K562 (cell line): ENCODE measurements at regions not wholly inside any gene's neighbourhood (a gene's known extent, or its start where the extent isn't known, plus 50 kb on each side); places are given as distances from the start of the nearest gene placed in this dataset.

Experiments used
- ATAC-seq: fragments of 200-7000 bp; cut with Tn5 transposase; 3 replicates; pipeline ENCODE4 v1.9.1; 2020; ENCODE audit warnings: moderate library complexity
- BruUV-seq: library from RNA; stranded (reverse); fragments of 400-500 nt; replicated peaks from 2 replicates; lab custom pipeline; 2021; lab: Mats Ljungman, UMichigan
- CTCF ChIA-PET: fragments of 300-600 bp; formaldehyde crosslinking; extraction: SDS; loops from one replicate; lab custom pipeline; 2021; ENCODE audit warnings: low intra/inter-chr PET ratio; lab: Yijun Ruan, JAX
- POLR2A ChIA-PET: fragments of 300-600, 350-650 bp; sonication (Branson Sonifier 250); formaldehyde crosslinking; extraction: SDS; loops from one replicate; lab custom pipeline; 2021; ENCODE audit warnings: antibody characterized with exemption, inconsistent platforms; lab: Yijun Ruan, JAX
- DNase-seq, 4 experiments: peaks; one replicate each; pipeline versions ENCODE4 v3.0.0 to v3.0.0-alpha.2; 2011 to 2018; ENCODE audit warnings: low spot score in 3 of 4, mixed read lengths in 3 of 4; ENCODE audit errors: extremely low read depth in 1 of 4
- FAIRE-seq: peaks from 2 replicates; lab custom pipeline; 2011; peaks lifted over from hg19 to GRCh38; lab: Jason Lieb, UNC
- H2AFZ ChIP-seq: 2 replicates; pipeline ENCODE4 v1.6.0; 2011; ENCODE audit warnings: low read depth, low read length, control low read depth, inconsistent platforms
- H3K27ac ChIP-seq: fragments of 200-600 bp; 3 replicates; pipeline ENCODE4 v1.8.0; 2011; ENCODE audit warnings: low read depth, mild to moderate bottlenecking, control low read depth, inconsistent platforms, low read length, moderate library complexity, mixed read lengths; ENCODE audit errors: extremely low read depth
- H3K27me3 ChIP-seq, 2 experiments: fragments of 300-600 bp in 1 of 2; 2 replicates in 1 of 2; 3 replicates in 1 of 2; pipeline versions ENCODE4 v1.6.0 to v1.8.0; 2011; ENCODE audit warnings: inconsistent platforms in 2 of 2, low read length in 2 of 2, mild to moderate bottlenecking in 1 of 2, mixed read lengths in 1 of 2, moderate library complexity in 1 of 2; ENCODE audit not compliant: control insufficient read depth in 2 of 2, insufficient read depth in 2 of 2
- H3K36me3 ChIP-seq: fragments of 300-600 bp; 3 replicates; pipeline ENCODE4 v1.8.0; 2011; ENCODE audit warnings: mild to moderate bottlenecking, low read length, inconsistent platforms; ENCODE audit not compliant: control insufficient read depth, insufficient read depth
- H3K4me1 ChIP-seq, 2 experiments: fragments of 200-600 bp in 1 of 2; replicated peaks in 1 of 2; 2 replicates in 1 of 2; 3 replicates in 1 of 2; pipeline versions ENCODE4 v1.5.1 to v1.8.0; 2011; ENCODE audit warnings: inconsistent platforms in 2 of 2, low read length in 2 of 2, mild to moderate bottlenecking in 1 of 2, mixed read lengths in 1 of 2, moderate library complexity in 1 of 2; ENCODE audit not compliant: control insufficient read depth in 2 of 2, insufficient read depth in 2 of 2
- H3K4me2 ChIP-seq: 2 replicates; pipeline ENCODE4 v1.6.1; 2011; ENCODE audit warnings: low read length, control low read depth, inconsistent platforms, mixed read lengths; ENCODE audit not compliant: insufficient read depth
- H3K4me3 ChIP-seq: fragments of 200-600 bp; sonication (generic), shearing (Covaris generic); 2 replicates; pipeline ENCODE4 v1.5.1; 2016; ENCODE audit warnings: control low read depth, inconsistent platforms
- H3K79me2 ChIP-seq: fragments of 200-600 bp; 3 replicates; pipeline ENCODE4 v1.8.0; 2011; ENCODE audit warnings: low read length, inconsistent platforms; ENCODE audit not compliant: control insufficient read depth, insufficient read depth
- H3K9ac ChIP-seq, 2 experiments: 2 replicates each; pipeline versions ENCODE4 v1.6.0 to v1.6.1; 2011; ENCODE audit warnings: low read depth in 2 of 2, low read length in 2 of 2, control low read depth in 1 of 2, inconsistent platforms in 1 of 2, mild to moderate bottlenecking in 1 of 2, mixed read lengths in 1 of 2; ENCODE audit not compliant: insufficient read depth in 1 of 2
- H3K9me1 ChIP-seq: one replicate; pipeline ENCODE4 v1.6.0; 2011; ENCODE audit warnings: inconsistent platforms, mild to moderate bottlenecking, low read length, moderate library complexity; ENCODE audit not compliant: control insufficient read depth, insufficient read depth
- H3K9me3 ChIP-seq: replicated peaks from 2 replicates; pipeline ENCODE4 v1.5.1; 2011; ENCODE audit warnings: low read depth, low read length, inconsistent platforms; ENCODE audit not compliant: control insufficient read depth, insufficient read depth
- H4K20me1 ChIP-seq: replicated peaks from 2 replicates; pipeline ENCODE4 v1.6.1; 2011; ENCODE audit warnings: low read length, inconsistent platforms, mixed read lengths; ENCODE audit not compliant: control insufficient read depth, insufficient read depth
- FOXP1 ChIP-seq: sonication (generic); formaldehyde crosslinking; IDR thresholded peaks from 2 replicates; pipeline ENCODE4 v1.8.0; 2022; ENCODE audit warnings: mild to moderate bottlenecking, missing genetic modification reagents
- FUS ChIP-seq: fragments of 200-400 bp; formaldehyde crosslinking; optimal IDR thresholded peaks from 2 replicates; pipeline ENCODE3; 2017; ENCODE audit warnings: low read depth, low read length
- HMG20A ChIP-seq: fragments of 450-650 bp; formaldehyde crosslinking; conservative IDR thresholded peaks from 2 replicates; pipeline ENCODE4 v1.4.0; 2020; ENCODE audit warnings: mild to moderate bottlenecking, mixed read lengths
- KLF6 ChIP-seq: fragments of 250-450 bp; sonication (Bioruptor Pico); IDR thresholded peaks from 2 replicates; pipeline ENCODE4 v1.4.0; 2020; ENCODE audit warnings: mild to moderate bottlenecking, moderate library complexity, borderline replicate concordance
- MAFG ChIP-seq: fragments of 450-650 bp; conservative IDR thresholded peaks from 2 replicates; pipeline ENCODE4 v1.6.1; 2016; ENCODE audit warnings: missing genetic modification characterization, missing compliant biosample characterization
- MAZ ChIP-seq, 2 experiments: fragments of 450-650 bp in 1 of 2; sonication (generic) in 1 of 2; formaldehyde crosslinking; IDR thresholded peaks in 1 of 2; conservative IDR thresholded peaks in 1 of 2; 2 replicates each; pipeline versions ENCODE4 v1.4.0 to v1.5.0; 2020; ENCODE audit warnings: mild to moderate bottlenecking in 1 of 2, missing genetic modification reagents in 1 of 2
- NCOA6 ChIP-seq: fragments of 450-650 bp; IDR thresholded peaks from 2 replicates; pipeline ENCODE4 v1.6.1; 2017; ENCODE audit warnings: mild to moderate bottlenecking
- POLR3G ChIP-seq: IDR thresholded peaks from 2 replicates; pipeline ENCODE4 v1.6.1; 2011; ENCODE audit not compliant: insufficient read length, insufficient replicate concordance; ENCODE audit errors: extremely low read depth
- RBM22 ChIP-seq: fragments of 200-400 bp; formaldehyde crosslinking; IDR thresholded peaks from 2 replicates; pipeline ENCODE4 v1.6.1; 2018; ENCODE audit warnings: low read length, low read depth; ENCODE audit not compliant: poor library complexity, severe bottlenecking
- RFX7 ChIP-seq: fragments of 250-450 bp; sonication (Bioruptor Pico); IDR thresholded peaks from 2 replicates; pipeline ENCODE4 v1.5.1; 2021; ENCODE audit warnings: mild to moderate bottlenecking
- SMAD1 ChIP-seq: fragments of 150-350 bp; IDR thresholded peaks from 2 replicates; pipeline ENCODE4 v1.6.1; 2014; ENCODE audit warnings: low read length, low read depth; ENCODE audit not compliant: partially characterized antibody
- TARDBP ChIP-seq: fragments of 450-650 bp; IDR thresholded peaks from 2 replicates; pipeline ENCODE4 v1.6.1; 2016
- XRCC4 ChIP-seq: IDR thresholded peaks from one replicate; pipeline ENCODE4 v1.6.1; 2011; ENCODE audit not compliant: insufficient read depth, insufficient read length; ENCODE audit errors: extremely low read depth
- ZNF766 ChIP-seq: fragments of 200-800 bp; sonication (Bioruptor generic); conservative IDR thresholded peaks from 2 replicates; pipeline ENCODE4 v1.6.1; 2016; ENCODE audit warnings: missing genetic modification characterization, missing compliant biosample characterization
- ZNF79 ChIP-seq: fragments of 250-450 bp; sonication (Bioruptor Pico); IDR thresholded peaks from 2 replicates; pipeline ENCODE4 v1.4.0; 2020; ENCODE audit warnings: low read depth, mild to moderate bottlenecking, moderate library complexity
- ZSCAN29 ChIP-seq: fragments of 450-650 bp; IDR thresholded peaks from 2 replicates; pipeline ENCODE4 v1.6.1; 2017
- WGBS: fragments of 100-300 bp; shearing (Covaris generic); methylation state at CpG from one replicate; pipeline ENCODE4 v1.1.6; 2016; ENCODE audit warnings: low coverage, mixed read lengths; ENCODE audit not compliant: insufficient coverage; ENCODE audit errors: missing lambda C conversion rate; 5-methylcytosine and 5-hydroxymethylcytosine counted together
- in situ Hi-C: fragments of 300-500 bp; cut with MboI; formaldehyde crosslinking; loops from 4 replicates; pipeline ENCODE4 v1.15.0; 2018; ENCODE audit warnings: inconsistent platforms, mixed read lengths
- intact Hi-C: fragments of 100-400 bp; cut with micrococcal nuclease; formaldehyde crosslinking; loops from 2 replicates; pipeline ENCODE4 v1.14.2; 2022
- TF ChIP-seq, protein P1 (sequence below): fragments of 450-650 bp; formaldehyde crosslinking; IDR thresholded peaks from 2 replicates; pipeline ENCODE4 v1.4.0; 2020; ENCODE audit warnings: mild to moderate bottlenecking, mixed read lengths
- TF ChIP-seq, protein P2 (sequence below), 2 experiments: IDR thresholded peaks; 2 replicates each; pipeline ENCODE4 v1.6.1; 2011; ENCODE audit warnings: borderline replicate concordance in 1 of 2, control low read depth in 1 of 2, low read depth in 1 of 2, low read length in 1 of 2, mild to moderate bottlenecking in 1 of 2, mixed read lengths in 1 of 2, moderate library complexity in 1 of 2; ENCODE audit not compliant: insufficient read depth in 1 of 2, insufficient read length in 1 of 2, poor library complexity in 1 of 2, severe bottlenecking in 1 of 2; ENCODE audit errors: extremely low read depth in 1 of 2
- TF ChIP-seq, protein P3 (sequence below): fragments of 250-450 bp; sonication (Bioruptor Pico); IDR thresholded peaks from 2 replicates; pipeline ENCODE4 v1.5.0; 2021
- TF ChIP-seq, protein P4 (sequence below): fragments of 450-650 bp; IDR thresholded peaks from 2 replicates; pipeline ENCODE4 v1.6.1; 2016; ENCODE audit warnings: missing biosample characterization, missing genetic modification characterization

DNA sequence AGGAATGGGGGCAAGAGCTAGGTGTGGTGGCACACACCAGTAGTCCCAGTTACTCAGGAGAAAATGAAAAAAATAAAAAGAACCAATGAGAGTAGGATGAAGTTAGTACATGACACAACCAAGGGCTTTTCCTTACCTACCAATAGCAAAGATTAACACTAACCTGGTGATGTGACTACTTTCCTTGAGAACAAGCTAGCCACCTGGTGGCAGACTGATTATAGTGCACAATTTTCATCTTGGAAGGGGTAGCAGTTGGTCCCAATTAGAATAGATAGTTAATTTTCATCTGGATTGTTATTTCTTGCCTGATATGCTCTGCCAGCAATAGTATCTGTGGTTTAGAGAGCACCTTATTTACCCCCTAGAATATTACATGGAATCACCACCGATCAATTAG lies 1216.8 kb upstream of the PABPC4L start:
- no peaks in the 10 kb centered on the region for H3K79me2 ChIP-seq
- BruUV-seq = no TSS peak
- H3K36me3 ChIP-seq = no peaks in the 10 kb centered on the region
- DNase-seq (no peak), ATAC-seq (no peak), FAIRE-seq (no peak)
- peaks cover 2% of the 10 kb centered on the region; the same call in 1 of the 2 replicates for H3K9me3 ChIP-seq
- H3K27ac ChIP-seq = no peak overlapping the region
- no peak overlapping the region for H3K4me2 ChIP-seq
- no peaks in the 10 kb centered on the region for H4K20me1 ChIP-seq
- H3K4me1 ChIP-seq = no peaks in the 10 kb centered on the region
- in situ Hi-C loops = no loop called here
- no peak overlapping the region for H3K4me3 ChIP-seq
- no peaks in the 10 kb centered on the region for H3K9me1 ChIP-seq
- WGBS = 0% methylated on average over 1 of the region's 1 CpG
- no peak overlapping the region for H3K9ac ChIP-seq
- no peaks in the 10 kb centered on the region for H3K27me3 ChIP-seq
- ChIA-PET CTCF (no interaction called here), POLR2A (no interaction called here)
- intact Hi-C loops = no loop called here
- no peak overlapping the region for H2AFZ ChIP-seq
- TF ChIP-seq POLR3G (no peak), ZSCAN29 (no peak), ZNF766 (no peak), KLF6 (CRISPR knock-in tag) (no peak), ZNF79 (no peak), HMG20A (CRISPR knock-in tag) (no peak), RFX7 (CRISPR knock-in tag) (no peak), TARDBP (no peak), NCOA6 (no peak), FOXP1 (CRISPR knock-in tag) (no peak), XRCC4 (no peak), RBM22 (no peak), FUS (no peak), MAZ (CRISPR knock-in tag; conservative IDR thresholded peaks at IDR 0.05 in 1 of 2, IDR thresholded peaks at IDR 0.05 in 1 of 2) (no peak), SMAD1 (no peak), MAFG (tag) (no peak)
- TF ChIP-seq, protein P1, sequence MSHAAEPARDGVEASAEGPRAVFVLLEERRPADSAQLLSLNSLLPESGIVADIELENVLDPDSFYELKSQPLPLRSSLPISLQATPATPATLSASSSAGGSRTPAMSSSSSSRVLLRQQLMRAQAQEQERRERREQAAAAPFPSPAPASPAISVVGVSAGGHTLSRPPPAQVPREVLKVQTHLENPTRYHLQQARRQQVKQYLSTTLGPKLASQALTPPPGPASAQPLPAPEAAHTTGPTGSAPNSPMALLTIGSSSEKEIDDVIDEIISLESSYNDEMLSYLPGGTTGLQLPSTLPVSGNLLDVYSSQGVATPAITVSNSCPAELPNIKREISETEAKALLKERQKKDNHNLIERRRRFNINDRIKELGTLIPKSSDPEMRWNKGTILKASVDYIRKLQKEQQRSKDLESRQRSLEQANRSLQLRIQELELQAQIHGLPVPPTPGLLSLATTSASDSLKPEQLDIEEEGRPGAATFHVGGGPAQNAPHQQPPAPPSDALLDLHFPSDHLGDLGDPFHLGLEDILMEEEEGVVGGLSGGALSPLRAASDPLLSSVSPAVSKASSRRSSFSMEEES (CRISPR knock-in tag) = no peak
- TF ChIP-seq, protein P2, sequence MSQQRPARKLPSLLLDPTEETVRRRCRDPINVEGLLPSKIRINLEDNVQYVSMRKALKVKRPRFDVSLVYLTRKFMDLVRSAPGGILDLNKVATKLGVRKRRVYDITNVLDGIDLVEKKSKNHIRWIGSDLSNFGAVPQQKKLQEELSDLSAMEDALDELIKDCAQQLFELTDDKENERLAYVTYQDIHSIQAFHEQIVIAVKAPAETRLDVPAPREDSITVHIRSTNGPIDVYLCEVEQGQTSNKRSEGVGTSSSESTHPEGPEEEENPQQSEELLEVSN (IDR thresholded peaks at IDR 0.05; ENCODE audit: borderline replicate concordance in 1 of 2, extremely low read depth in 1 of 2, insufficient read depth in 1 of 2, insufficient read length in 1 of 2, low read depth in 1 of 2, low read length in 1 of 2, poor library complexity in 1 of 2, severe bottlenecking in 1 of 2) = no peak
- TF ChIP-seq, protein P3, sequence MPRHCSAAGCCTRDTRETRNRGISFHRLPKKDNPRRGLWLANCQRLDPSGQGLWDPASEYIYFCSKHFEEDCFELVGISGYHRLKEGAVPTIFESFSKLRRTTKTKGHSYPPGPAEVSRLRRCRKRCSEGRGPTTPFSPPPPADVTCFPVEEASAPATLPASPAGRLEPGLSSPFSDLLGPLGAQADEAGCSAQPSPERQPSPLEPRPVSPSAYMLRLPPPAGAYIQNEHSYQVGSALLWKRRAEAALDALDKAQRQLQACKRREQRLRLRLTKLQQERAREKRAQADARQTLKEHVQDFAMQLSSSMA (CRISPR knock-in tag) = no peak
- TF ChIP-seq, protein P4, sequence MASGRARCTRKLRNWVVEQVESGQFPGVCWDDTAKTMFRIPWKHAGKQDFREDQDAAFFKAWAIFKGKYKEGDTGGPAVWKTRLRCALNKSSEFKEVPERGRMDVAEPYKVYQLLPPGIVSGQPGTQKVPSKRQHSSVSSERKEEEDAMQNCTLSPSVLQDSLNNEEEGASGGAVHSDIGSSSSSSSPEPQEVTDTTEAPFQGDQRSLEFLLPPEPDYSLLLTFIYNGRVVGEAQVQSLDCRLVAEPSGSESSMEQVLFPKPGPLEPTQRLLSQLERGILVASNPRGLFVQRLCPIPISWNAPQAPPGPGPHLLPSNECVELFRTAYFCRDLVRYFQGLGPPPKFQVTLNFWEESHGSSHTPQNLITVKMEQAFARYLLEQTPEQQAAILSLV (tag) = no peak
